CD4-positive, alpha-beta T cell treated with Interleukin-6 for 4 hours (primary cell): ENCODE measurements at regions not wholly inside any gene's neighbourhood (a gene's known extent, or its start where the extent isn't known, plus 50 kb on each side); places are given as distances from the start of the nearest gene placed in this dataset.
"Not testable (repeated sequence)": the region's sequence is repeated elsewhere in the genome, so short reads cannot be mapped to it uniquely, and the experiment has no call there.

ENCODE experiments used
- DNase-seq: peaks from one replicate; pipeline ENCODE4 v3.0.0-alpha.2; 2020; ENCODE audit warnings: mixed read lengths

GRCh38 chr5:29213475-29213874, 1980.0 kb upstream of the CDH6 start:
- DNase-seq, result no peak

GRCh38 chr5:29208024-29208423, 1985.5 kb upstream of the CDH6 start:
- no peak for DNase-seq

GRCh38 chr5:29203049-29203448, 1990.4 kb upstream of the CDH6 start:
- DNase-seq, result no peak

- no peak for DNase-seq
Observed at GRCh38 chr5:29197631-29198454, 1995.6 kb upstream of the CDH6 start.

GRCh38 chr5:29193972-29194371, 1999.5 kb upstream of the CDH6 start:
- no peak for DNase-seq

GRCh38 chr5:29191269-29192048, 2002.0 kb upstream of the CDH6 start:
- not testable (repeated sequence) for DNase-seq

GRCh38 chr5:29190398-29190797, 2003.1 kb upstream of the CDH6 start:
- DNase-seq, result not testable (repeated sequence)

- not testable (repeated sequence) for DNase-seq
Observed at GRCh38 chr5:29186380-29186779, 2007.1 kb upstream of the CDH6 start.

- DNase-seq, result no peak
Observed at GRCh38 chr5:29185558-29185957, 2007.9 kb upstream of the CDH6 start.

GRCh38 chr5:29175774-29176173, 2017.7 kb upstream of the CDH6 start:
- no peak for DNase-seq

- no peak for DNase-seq
Observed at GRCh38 chr5:29170599-29170998, 2022.9 kb upstream of the CDH6 start.

- DNase-seq, result no peak
Observed at GRCh38 chr5:29169886-29170285, 2023.6 kb upstream of the CDH6 start.

- no peak for DNase-seq
Observed at GRCh38 chr5:29162297-29162696, 2031.2 kb upstream of the CDH6 start.

GRCh38 chr5:29161399-29162291, 2031.8 kb upstream of the CDH6 start:
- DNase-seq, result no peak

- no peak for DNase-seq
Observed at GRCh38 chr5:29157975-29158374, 2035.5 kb upstream of the CDH6 start.

- no peak for DNase-seq
Observed at GRCh38 chr5:29150840-29151239, 2042.6 kb upstream of the CDH6 start.

- no peak for DNase-seq
Observed at GRCh38 chr5:29148581-29148980, 2044.9 kb upstream of the CDH6 start.

- no peak for DNase-seq
Observed at GRCh38 chr5:29148073-29148472, 2045.4 kb upstream of the CDH6 start.

GRCh38 chr5:29143266-29143665, 2050.2 kb upstream of the CDH6 start:
- no peak for DNase-seq

GRCh38 chr5:29134418-29134817, 2059.1 kb upstream of the CDH6 start:
- DNase-seq, result no peak

GRCh38 chr5:29131285-29131684, 2062.2 kb upstream of the CDH6 start:
- DNase-seq, result no peak

- no peak for DNase-seq
Observed at GRCh38 chr5:29130786-29131185, 2062.7 kb upstream of the CDH6 start.

- DNase-seq, result not testable (repeated sequence)
Observed at GRCh38 chr5:29127524-29128156, 2065.8 kb upstream of the CDH6 start.
